Astrocyte (in vitro differentiated cells and primary cell): ENCODE measurements at regions not wholly inside any gene's neighbourhood (a gene's known extent, or its start where the extent isn't known, plus 50 kb on each side); places are given as distances from the start of the nearest gene placed in this dataset.

ENCODE experiments used
- CTCF ChIP-seq: IDR thresholded peaks from 2 replicates; pipeline ENCODE4 v1.5.1; 2011; ENCODE audit warnings: low read depth, mild to moderate bottlenecking, inconsistent platforms, low read length, moderate library complexity; ENCODE audit not compliant: insufficient read depth
- EZH2 ChIP-seq: IDR thresholded peaks from 2 replicates; pipeline ENCODE4 v1.6.1; 2012; ENCODE audit warnings: mild to moderate bottlenecking, low read length, inconsistent platforms; ENCODE audit not compliant: insufficient read depth

- TF ChIP-seq CTCF (no peak), EZH2 (no peak)
These were observed 935.9 kb downstream of the C4orf33 start for GRCh38 chr4:130031858-130032257.
